ENCODE measurements at regions not wholly inside any gene's neighbourhood (a gene's known extent, or its start where the extent isn't known, plus 50 kb on each side); places are given as distances from the start of the nearest gene placed in this dataset.

DNA sequence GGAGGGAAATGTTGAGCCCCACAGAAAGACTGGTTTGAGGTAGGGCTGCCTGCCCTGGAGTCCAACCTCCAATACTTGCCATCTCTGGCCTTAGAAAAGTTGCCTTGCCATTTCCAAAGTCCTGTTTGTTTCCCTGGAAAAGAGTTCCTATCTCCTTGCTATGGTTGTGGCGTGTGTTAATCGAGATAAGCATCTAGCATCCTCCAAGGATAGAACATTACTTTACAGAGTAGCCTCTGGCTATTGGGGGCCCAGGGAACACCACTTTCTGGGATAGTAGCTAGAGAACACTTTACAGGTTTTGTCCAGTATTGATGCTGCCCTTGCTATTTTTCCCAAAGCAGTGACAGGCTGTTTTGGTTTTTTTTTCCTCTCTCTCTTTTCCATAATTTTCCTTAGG is 57.4 kb upstream of the SASH1 start:
- no peaks in the 10 kb centered on the region for H3K4me1 ChIP-seq (ENCODE audit: insufficient read depth, low read length)
- TF ChIP-seq EZH2 (IDR thresholded peaks at IDR 0.05; ENCODE audit: borderline replicate concordance, low read depth, low read length, severe bottlenecking) = no peak
- TF ChIP-seq, protein P1, sequence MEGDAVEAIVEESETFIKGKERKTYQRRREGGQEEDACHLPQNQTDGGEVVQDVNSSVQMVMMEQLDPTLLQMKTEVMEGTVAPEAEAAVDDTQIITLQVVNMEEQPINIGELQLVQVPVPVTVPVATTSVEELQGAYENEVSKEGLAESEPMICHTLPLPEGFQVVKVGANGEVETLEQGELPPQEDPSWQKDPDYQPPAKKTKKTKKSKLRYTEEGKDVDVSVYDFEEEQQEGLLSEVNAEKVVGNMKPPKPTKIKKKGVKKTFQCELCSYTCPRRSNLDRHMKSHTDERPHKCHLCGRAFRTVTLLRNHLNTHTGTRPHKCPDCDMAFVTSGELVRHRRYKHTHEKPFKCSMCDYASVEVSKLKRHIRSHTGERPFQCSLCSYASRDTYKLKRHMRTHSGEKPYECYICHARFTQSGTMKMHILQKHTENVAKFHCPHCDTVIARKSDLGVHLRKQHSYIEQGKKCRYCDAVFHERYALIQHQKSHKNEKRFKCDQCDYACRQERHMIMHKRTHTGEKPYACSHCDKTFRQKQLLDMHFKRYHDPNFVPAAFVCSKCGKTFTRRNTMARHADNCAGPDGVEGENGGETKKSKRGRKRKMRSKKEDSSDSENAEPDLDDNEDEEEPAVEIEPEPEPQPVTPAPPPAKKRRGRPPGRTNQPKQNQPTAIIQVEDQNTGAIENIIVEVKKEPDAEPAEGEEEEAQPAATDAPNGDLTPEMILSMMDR (IDR thresholded peaks at IDR 0.05; ENCODE audit: borderline replicate concordance, extremely low read depth, low read length, poor library complexity, severe bottlenecking) = no peak
- H3K27me3 ChIP-seq (ENCODE audit: insufficient read depth, low read length, poor library complexity) = no peaks in the 10 kb centered on the region
- H4K20me1 ChIP-seq (ENCODE audit: insufficient read depth, low read length) = no peaks in the 10 kb centered on the region
- H3K79me2 ChIP-seq (ENCODE audit: insufficient read depth, low read length) = no peaks in the 10 kb centered on the region
- H2AFZ ChIP-seq (ENCODE audit: low read depth, low read length) = no peak overlapping the region
- no peaks in the 10 kb centered on the region for H3K9me3 ChIP-seq (ENCODE audit: insufficient read depth, low read length, severe bottlenecking)
- ATAC-seq (ENCODE audit: insufficient read depth, low read depth) = no peak
- no peak overlapping the region for H3K4me3 ChIP-seq (ENCODE audit: low read depth in 1 of 2, low read length in 2 of 2)
- no peak for DNase-seq
- no peaks in the 10 kb centered on the region for H3K36me3 ChIP-seq (ENCODE audit: insufficient read depth, low read length)
- no peak overlapping the region for H3K9ac ChIP-seq (ENCODE audit: low read depth, low read length)
- H3K27ac ChIP-seq (ENCODE audit: low read length) = no peak overlapping the region
- H3K4me2 ChIP-seq (ENCODE audit: insufficient read depth, low read length) = no peak overlapping the region

DNA sequence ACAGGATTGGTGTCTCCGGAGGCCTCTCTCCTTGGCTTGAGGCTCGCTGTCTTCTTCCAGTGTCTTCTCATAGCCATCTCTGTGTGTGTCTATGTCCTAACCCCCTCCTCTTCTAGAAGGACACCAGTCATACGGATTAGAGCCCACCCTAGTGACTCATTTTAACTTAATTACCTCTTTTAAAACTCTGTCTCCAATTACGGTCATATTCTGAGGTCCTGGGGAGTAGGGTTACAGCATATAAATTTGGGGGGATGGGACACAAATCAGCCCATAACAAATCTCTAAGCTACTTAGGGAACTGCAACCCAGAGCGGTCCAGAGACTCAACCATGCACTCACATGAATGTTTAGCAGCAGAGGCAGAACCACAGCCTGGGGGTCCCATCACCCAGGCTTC is 56.1 kb upstream of the SASH1 start:
- no peaks in the 10 kb centered on the region for H3K9me3 ChIP-seq (ENCODE audit: insufficient read depth, low read length, severe bottlenecking)
- no peak overlapping the region for H3K9ac ChIP-seq (ENCODE audit: low read depth, low read length)
- no peak overlapping the region for H3K27ac ChIP-seq (ENCODE audit: low read length)
- no peaks in the 10 kb centered on the region for H4K20me1 ChIP-seq (ENCODE audit: insufficient read depth, low read length)
- TF ChIP-seq, protein P1 (IDR thresholded peaks at IDR 0.05; ENCODE audit: borderline replicate concordance, extremely low read depth, low read length, poor library complexity, severe bottlenecking) = no peak
- no peak for TF ChIP-seq EZH2 (IDR thresholded peaks at IDR 0.05; ENCODE audit: borderline replicate concordance, low read depth, low read length, severe bottlenecking)
- ATAC-seq (ENCODE audit: insufficient read depth, low read depth) (no peak), DNase-seq (no peak)
- H3K79me2 ChIP-seq (ENCODE audit: insufficient read depth, low read length) = no peaks in the 10 kb centered on the region
- no peak overlapping the region for H3K4me3 ChIP-seq (ENCODE audit: low read depth in 1 of 2, low read length in 2 of 2)
- no peaks in the 10 kb centered on the region for H3K36me3 ChIP-seq (ENCODE audit: insufficient read depth, low read length)
- H3K27me3 ChIP-seq (ENCODE audit: insufficient read depth, low read length, poor library complexity) = no peaks in the 10 kb centered on the region
- no peak overlapping the region for H2AFZ ChIP-seq (ENCODE audit: low read depth, low read length)
- H3K4me1 ChIP-seq (ENCODE audit: insufficient read depth, low read length) = no peaks in the 10 kb centered on the region
- no peak overlapping the region for H3K4me2 ChIP-seq (ENCODE audit: insufficient read depth, low read length)

DNA sequence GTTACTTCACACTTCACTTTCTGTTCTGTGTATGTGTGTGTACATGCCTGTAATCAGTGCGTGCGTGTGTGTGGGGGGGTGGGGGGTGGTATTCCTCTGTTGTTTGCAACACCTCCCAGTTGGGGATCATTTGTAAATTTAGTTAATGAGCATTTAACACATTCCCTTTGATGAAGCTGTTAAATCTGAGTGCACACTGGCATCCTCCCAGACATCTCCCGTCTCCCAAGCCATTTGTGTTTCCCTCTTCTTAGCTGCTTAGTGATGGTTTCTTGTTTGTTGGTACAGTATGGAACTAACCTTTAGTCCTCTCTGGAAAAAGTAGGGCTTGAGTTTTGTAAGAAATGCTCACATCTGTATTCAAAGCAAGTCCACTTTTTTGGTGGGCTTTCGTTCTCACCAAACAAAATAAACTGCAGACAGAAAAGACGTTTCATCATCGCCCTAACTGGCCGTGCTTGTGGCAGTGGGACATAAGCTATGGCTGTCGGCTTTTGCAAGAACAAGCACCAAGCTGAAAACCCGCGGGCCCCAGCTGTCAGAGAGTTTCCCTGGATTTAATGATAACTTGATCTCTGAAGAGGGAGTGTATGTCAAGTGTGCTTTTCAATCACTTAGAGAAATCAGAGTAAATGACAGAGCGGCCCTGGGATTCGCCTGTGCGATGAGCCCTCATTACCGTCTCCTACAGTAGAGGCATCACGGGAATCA is 54.9 kb upstream of the SASH1 start:
- no peaks in the 10 kb centered on the region for H4K20me1 ChIP-seq (ENCODE audit: insufficient read depth, low read length)
- DNase-seq = no peak
- H3K27me3 ChIP-seq (ENCODE audit: insufficient read depth, low read length, poor library complexity) = no peaks in the 10 kb centered on the region
- no peak overlapping the region for H2AFZ ChIP-seq (ENCODE audit: low read depth, low read length)
- no peaks in the 10 kb centered on the region for H3K79me2 ChIP-seq (ENCODE audit: insufficient read depth, low read length)
- H3K9me3 ChIP-seq (ENCODE audit: insufficient read depth, low read length, severe bottlenecking) = no peaks in the 10 kb centered on the region
- no peaks in the 10 kb centered on the region for H3K4me1 ChIP-seq (ENCODE audit: insufficient read depth, low read length)
- H3K9ac ChIP-seq (ENCODE audit: low read depth, low read length) = no peak overlapping the region
- no peaks in the 10 kb centered on the region for H3K36me3 ChIP-seq (ENCODE audit: insufficient read depth, low read length)
- H3K4me3 ChIP-seq (ENCODE audit: low read depth in 1 of 2, low read length in 2 of 2) = no peak overlapping the region
- no peak overlapping the region for H3K4me2 ChIP-seq (ENCODE audit: insufficient read depth, low read length)
- no peak for ATAC-seq (ENCODE audit: insufficient read depth, low read depth)
- H3K27ac ChIP-seq (ENCODE audit: low read length) = no peak overlapping the region
- TF ChIP-seq, protein P1 (IDR thresholded peaks at IDR 0.05; ENCODE audit: borderline replicate concordance, extremely low read depth, low read length, poor library complexity, severe bottlenecking) = no peak
- TF ChIP-seq EZH2 (IDR thresholded peaks at IDR 0.05; ENCODE audit: borderline replicate concordance, low read depth, low read length, severe bottlenecking) = no peak
